ENCODE measurements at regions not wholly inside any gene's neighbourhood (a gene's known extent, or its start where the extent isn't known, plus 50 kb on each side); places are given as distances from the start of the nearest gene placed in this dataset.

GRCh38 chr2:122421775-122422174 is 666.3 kb downstream of the TSN start:
- Histone ChIP-seq H3K4me3 (ENCODE audit: low read depth, low read length) (no peak overlapping the region), H3K9me3 (ENCODE audit: control insufficient read depth, insufficient read depth, low read depth, low read length) (no peaks in the 10 kb centered on the region), H3K27ac (ENCODE audit: extremely low read depth, low read depth, low read length) (no peak overlapping the region), H3K4me1 (ENCODE audit: control insufficient read depth, insufficient read depth, low read length) (no peaks in the 10 kb centered on the region), H3K36me3 (ENCODE audit: control insufficient read depth in 2 of 2, insufficient read depth in 1 of 2, low read length in 2 of 2) (no peaks in the 10 kb centered on the region)
- ChIA-PET CTCF (no interaction called here), POLR2A (no interaction called here)
- TF ChIP-seq ZNF16 (tag by site-specific recombination; IDR thresholded peaks at IDR 0.05; ENCODE audit: low read depth), result no peak
- no peak for TF ChIP-seq ZNF830 (tag by site-specific recombination; IDR thresholded peaks at IDR 0.05; ENCODE audit: low read depth)

GRCh38 chr2:122422384-122422991 is 667.0 kb downstream of the TSN start:
- no peak overlapping the region for H3K27ac ChIP-seq (ENCODE audit: extremely low read depth, low read depth, low read length)
- no peak overlapping the region for H3K4me3 ChIP-seq (ENCODE audit: low read depth, low read length)
- H3K4me1 ChIP-seq (ENCODE audit: control insufficient read depth, insufficient read depth, low read length), result no peaks in the 10 kb centered on the region
- no peaks in the 10 kb centered on the region for H3K9me3 ChIP-seq (ENCODE audit: control insufficient read depth, insufficient read depth, low read depth, low read length)
- POLR2A ChIA-PET, result no interaction called here
- H3K36me3 ChIP-seq (ENCODE audit: control insufficient read depth in 2 of 2, insufficient read depth in 1 of 2, low read length in 2 of 2), result no peaks in the 10 kb centered on the region
- TF ChIP-seq ZNF239 (tag by site-specific recombination; IDR thresholded peaks at IDR 0.05), result no peak
- no peak for TF ChIP-seq KLF16 (tag by site-specific recombination; IDR thresholded peaks at IDR 0.05)
- no peak for TF ChIP-seq ZNF843 (tag by site-specific recombination; IDR thresholded peaks at IDR 0.05)
- TF ChIP-seq ZNF274 (IDR thresholded peaks at IDR 0.05; ENCODE audit: low read length), result no peak
- no peak for TF ChIP-seq ZNF274 (tag by site-specific recombination; IDR thresholded peaks at IDR 0.05; ENCODE audit: borderline replicate concordance)
- TF ChIP-seq ZNF645 (tag by site-specific recombination; IDR thresholded peaks at IDR 0.05), result no peak
- CTCF ChIA-PET, result no interaction called here

GRCh38 chr2:122423934-122424333 is 668.5 kb downstream of the TSN start:
- ChIA-PET POLR2A (no interaction called here), CTCF (no interaction called here)
- TF ChIP-seq ZNF530 (tag by site-specific recombination; IDR thresholded peaks at IDR 0.05; ENCODE audit: low read depth) (no peak), INSM2 (tag by site-specific recombination; IDR thresholded peaks at IDR 0.05) (no peak), PRDM2 (tag by site-specific recombination; IDR thresholded peaks at IDR 0.05; ENCODE audit: borderline replicate concordance) (no peak), ZNF580 (tag by site-specific recombination; IDR thresholded peaks at IDR 0.05) (no peak), ZNF654 (tag by site-specific recombination; IDR thresholded peaks at IDR 0.05; ENCODE audit: low read depth) (no peak)
- Histone ChIP-seq H3K36me3 (ENCODE audit: control insufficient read depth in 2 of 2, insufficient read depth in 1 of 2, low read length in 2 of 2) (no peaks in the 10 kb centered on the region), H3K9me3 (ENCODE audit: control insufficient read depth, insufficient read depth, low read depth, low read length) (no peaks in the 10 kb centered on the region), H3K27ac (ENCODE audit: extremely low read depth, low read depth, low read length) (no peak overlapping the region), H3K4me1 (ENCODE audit: control insufficient read depth, insufficient read depth, low read length) (no peaks in the 10 kb centered on the region), H3K4me3 (ENCODE audit: low read depth, low read length) (no peak overlapping the region)
